ENCODE measurements at regions not wholly inside any gene's neighbourhood (a gene's known extent, or its start where the extent isn't known, plus 50 kb on each side); places are given as distances from the start of the nearest gene placed in this dataset.

GRCh38 chr5:135208555-135208902 is 174.5 kb upstream of the PITX1 start:
- TF ChIP-seq CTCF (IDR thresholded peaks at IDR 0.05): no peak
- TF ChIP-seq POLR2AphosphoS5 (IDR thresholded peaks at IDR 0.05): no peak

Data from breast epithelium (tissue), 3 donors.